HG03060 (cell line): ENCODE measurements at regions not wholly inside any gene's neighbourhood (a gene's known extent, or its start where the extent isn't known, plus 50 kb on each side); places are given as distances from the start of the nearest gene placed in this dataset.
"Not testable (repeated sequence)": the region's sequence is repeated elsewhere in the genome, so short reads cannot be mapped to it uniquely, and the experiment has no call there.

Source experiments
- ATAC-seq: cut with Tn5 transposase; IDR thresholded peaks from one replicate; pipeline ENCODE4 v1.9.1; 2021; ENCODE audit warnings: low read depth, moderate number of reproducible peaks; ENCODE audit not compliant: unreplicated experiment

- ATAC-seq: not testable (repeated sequence)
These were observed 66.5 kb upstream of the FGF13 start for GRCh38 chrX:138777908-138778575.

GRCh38 chrX:138777230-138777629 is 65.7 kb upstream of the FGF13 start:
- no peak for ATAC-seq

GRCh38 chrX:138775517-138775916 is 64.0 kb upstream of the FGF13 start:
- ATAC-seq: no peak

- ATAC-seq: no peak
These were observed 59.5 kb upstream of the FGF13 start for GRCh38 chrX:138771047-138771446.

DNA sequence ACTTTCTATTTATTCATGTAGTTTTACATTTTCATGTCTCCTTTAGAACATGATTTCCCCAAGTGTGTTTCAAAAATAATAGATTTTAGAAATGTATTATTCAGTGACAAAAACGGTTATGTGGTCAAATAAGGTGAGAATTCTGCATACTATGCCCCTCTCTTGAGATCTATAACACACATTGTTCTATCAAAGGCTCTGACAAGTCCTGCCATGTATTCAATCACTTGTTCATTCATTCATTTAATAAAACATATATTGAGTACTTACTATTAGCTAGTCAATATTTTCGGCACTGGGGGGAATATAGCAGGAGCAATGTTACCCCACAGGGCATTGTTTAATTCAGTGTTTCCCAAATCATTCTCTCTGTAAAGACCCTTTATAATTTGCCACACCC is 58.4 kb upstream of the FGF13 start:
- ATAC-seq: no peak

GRCh38 chrX:138765051-138765450 is 53.5 kb upstream of the FGF13 start:
- ATAC-seq: no peak

GRCh38 chrX:138763761-138764160 is 52.2 kb upstream of the FGF13 start:
- ATAC-seq: no peak

- ATAC-seq: no peak
These were observed 49.9 kb upstream of the FGF13 start for GRCh38 chrX:138761380-138761779.
